Karpas-422 (cell line): ENCODE measurements at regions not wholly inside any gene's neighbourhood (a gene's known extent, or its start where the extent isn't known, plus 50 kb on each side); places are given as distances from the start of the nearest gene placed in this dataset.

Source experiments
- DNase-seq: peaks from one replicate; pipeline ENCODE4 v3.0.0-alpha.2; 2015
- H2AFZ ChIP-seq: fragments of 200-600 bp; sonication (generic); 2 replicates; pipeline ENCODE4 v1.6.1; 2014; ENCODE audit warnings: antibody characterized with exemption, low read length, mixed read lengths
- H3K27ac ChIP-seq: fragments of 200-600 bp; sonication (generic); 2 replicates; pipeline ENCODE4 v1.5.1; 2014; ENCODE audit warnings: mild to moderate bottlenecking, low read length, moderate library complexity
- H3K27me3 ChIP-seq: fragments of 200-600 bp; sonication (generic); 2 replicates; pipeline ENCODE4 v1.6.1; 2014; ENCODE audit warnings: low read length, mixed read lengths
- H3K36me3 ChIP-seq: fragments of 200-600 bp; sonication (generic); 2 replicates; pipeline ENCODE4 v1.6.1; 2014; ENCODE audit warnings: low read length, mixed read lengths; ENCODE audit not compliant: insufficient read depth
- H3K4me1 ChIP-seq: fragments of 200-600 bp; sonication (generic); 2 replicates; pipeline ENCODE4 v1.6.1; 2014; ENCODE audit warnings: mild to moderate bottlenecking, low read length, mixed read lengths
- H3K4me2 ChIP-seq: fragments of 200-600 bp; sonication (generic); 2 replicates; pipeline ENCODE4 v1.6.1; 2014; ENCODE audit warnings: low read length, low read depth, mild to moderate bottlenecking; ENCODE audit not compliant: poor library complexity, severe bottlenecking
- H3K4me3 ChIP-seq: fragments of 200-600 bp; sonication (generic); 2 replicates; pipeline ENCODE4 v1.5.1; 2014; ENCODE audit warnings: mild to moderate bottlenecking, antibody characterized with exemption, low read length, mixed read lengths
- H3K79me2 ChIP-seq: fragments of 200-600 bp; sonication (generic); 2 replicates; pipeline ENCODE4 v1.6.1; 2014; ENCODE audit warnings: mild to moderate bottlenecking, low read length, mixed read lengths
- H3K9ac ChIP-seq: fragments of 200-600 bp; sonication (generic); 2 replicates; pipeline ENCODE4 v1.6.0; 2014; ENCODE audit warnings: low read length
- H3K9me2 ChIP-seq: fragments of 200-600 bp; sonication (generic), shearing (Covaris generic); replicated peaks from 2 replicates; pipeline ENCODE4 v1.6.0; 2014; ENCODE audit warnings: mild to moderate bottlenecking, low read length, moderate library complexity; ENCODE audit not compliant: insufficient read depth
- H3K9me3 ChIP-seq: fragments of 300-700, 200-600 bp; sonication (generic); 2 replicates; pipeline ENCODE4 v1.6.1; 2014; ENCODE audit warnings: low read length, mixed read lengths
- H4K20me1 ChIP-seq: fragments of 200-600 bp; sonication (generic); 2 replicates; pipeline ENCODE4 v1.6.1; 2014; ENCODE audit warnings: mild to moderate bottlenecking, antibody characterized with exemption, low read length, low read depth; ENCODE audit not compliant: insufficient read depth

GRCh38 chr12:97910559-97910958 lies 448.0 kb downstream of the RMST start:
- Histone ChIP-seq H3K36me3 (no peaks in the 10 kb centered on the region), H3K9me2 (no peaks in the 10 kb centered on the region), H3K4me1 (no peaks in the 10 kb centered on the region), H3K4me3 (no peak overlapping the region), H3K79me2 (no peaks in the 10 kb centered on the region), H3K27me3 (no peaks in the 10 kb centered on the region), H4K20me1 (no peaks in the 10 kb centered on the region), H3K27ac (no peak overlapping the region), H3K9me3 (no peaks in the 10 kb centered on the region), H3K4me2 (no peak overlapping the region), H2AFZ (no peak overlapping the region), H3K9ac (no peak overlapping the region)
- no peak for DNase-seq

GRCh38 chr12:97912943-97913342 lies 450.3 kb downstream of the RMST start:
- no peak for DNase-seq
- no peak overlapping the region for H3K4me2 ChIP-seq
- no peaks in the 10 kb centered on the region for H3K27me3 ChIP-seq
- no peaks in the 10 kb centered on the region for H3K9me3 ChIP-seq
- H3K79me2 ChIP-seq, result no peaks in the 10 kb centered on the region
- no peaks in the 10 kb centered on the region for H4K20me1 ChIP-seq
- no peak overlapping the region for H2AFZ ChIP-seq
- no peak overlapping the region for H3K4me3 ChIP-seq
- H3K4me1 ChIP-seq, result no peaks in the 10 kb centered on the region
- no peak overlapping the region for H3K27ac ChIP-seq
- no peak overlapping the region for H3K9ac ChIP-seq
- no peaks in the 10 kb centered on the region for H3K36me3 ChIP-seq
- H3K9me2 ChIP-seq, result no peaks in the 10 kb centered on the region

DNA sequence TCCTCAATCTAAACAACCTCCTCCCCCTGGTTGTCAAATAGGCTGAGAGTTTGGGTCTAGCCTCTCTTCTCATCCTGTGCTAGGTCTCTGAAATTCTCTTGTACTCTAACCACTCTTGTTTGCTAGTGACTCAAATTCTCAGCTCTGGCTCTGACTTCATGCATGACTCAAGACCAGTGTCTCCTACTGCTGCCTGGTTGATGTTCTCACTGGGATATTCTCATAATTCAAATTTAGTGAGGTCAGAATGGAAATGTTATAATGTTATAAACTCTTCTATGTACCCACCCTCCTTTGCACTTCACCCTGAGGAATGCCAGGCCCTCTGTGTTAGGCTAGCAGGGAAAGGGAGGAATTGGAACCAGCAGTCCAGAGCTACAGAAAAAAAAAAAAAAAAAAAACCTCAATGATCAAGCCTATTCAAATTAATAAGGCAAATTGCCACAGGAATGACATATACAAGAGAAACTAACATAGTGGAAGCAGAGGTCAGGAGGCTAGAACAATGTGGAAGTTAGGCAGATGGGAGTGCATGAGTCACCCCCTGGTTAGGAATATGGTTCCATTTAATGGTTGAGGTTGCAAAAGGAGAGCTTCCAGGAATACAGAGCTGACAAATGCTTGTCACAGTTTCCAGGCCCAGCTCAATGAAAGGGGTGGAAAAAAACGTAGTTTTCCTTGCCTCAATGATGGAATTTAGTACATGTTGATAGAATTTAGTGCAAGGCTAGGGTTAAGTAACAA lies 459.5 kb downstream of the RMST start:
- H3K36me3 ChIP-seq, result no peaks in the 10 kb centered on the region
- H4K20me1 ChIP-seq, result no peaks in the 10 kb centered on the region
- H2AFZ ChIP-seq, result no peak overlapping the region

DNA sequence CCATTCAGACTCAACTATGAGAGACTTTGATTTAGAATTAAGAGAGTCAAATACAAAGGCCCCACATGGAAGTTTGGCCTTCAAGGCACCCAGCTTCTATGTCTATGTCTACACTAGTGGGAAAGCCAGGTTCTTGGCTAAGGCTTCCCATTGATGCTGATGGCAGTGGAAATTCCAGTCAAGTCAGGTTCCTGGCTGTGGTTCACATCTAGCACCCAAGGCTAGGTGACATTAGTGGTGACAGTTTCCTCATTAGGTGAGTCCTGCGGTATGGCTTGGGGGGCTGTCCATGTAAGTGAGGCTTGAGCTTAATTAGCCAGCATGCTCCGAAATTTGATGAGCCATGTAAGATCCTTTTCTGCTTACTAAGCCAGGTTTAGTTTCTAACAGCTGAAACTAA lies 460.9 kb downstream of the RMST start:
- Histone ChIP-seq H3K4me3 (no peak overlapping the region), H3K9me2 (no peaks in the 10 kb centered on the region), H3K9me3 (no peaks in the 10 kb centered on the region), H3K79me2 (no peaks in the 10 kb centered on the region), H3K27me3 (no peaks in the 10 kb centered on the region), H2AFZ (no peak overlapping the region), H3K27ac (no peak overlapping the region), H4K20me1 (no peaks in the 10 kb centered on the region), H3K36me3 (no peaks in the 10 kb centered on the region), H3K4me2 (no peak overlapping the region), H3K4me1 (no peaks in the 10 kb centered on the region), H3K9ac (no peak overlapping the region)
- DNase-seq, result no peak

More for the DNA sequence above, 459.5 kb downstream of the RMST start:
- Histone ChIP-seq H3K9me2 (no peaks in the 10 kb centered on the region), H3K9ac (no peak overlapping the region), H3K27me3 (no peaks in the 10 kb centered on the region), H3K79me2 (no peaks in the 10 kb centered on the region), H3K4me1 (no peaks in the 10 kb centered on the region), H3K27ac (no peak overlapping the region), H3K9me3 (no peaks in the 10 kb centered on the region), H3K4me2 (no peak overlapping the region), H3K4me3 (no peak overlapping the region)
- DNase-seq, result no peak

- Histone ChIP-seq H3K4me3 (no peak overlapping the region), H3K4me2 (no peak overlapping the region), H4K20me1 (no peaks in the 10 kb centered on the region), H3K9me2 (no peaks in the 10 kb centered on the region), H3K79me2 (no peaks in the 10 kb centered on the region), H3K36me3 (no peaks in the 10 kb centered on the region), H3K4me1 (no peaks in the 10 kb centered on the region), H3K9ac (no peak overlapping the region), H2AFZ (no peak overlapping the region), H3K27me3 (no peaks in the 10 kb centered on the region), H3K27ac (no peak overlapping the region), H3K9me3 (no peaks in the 10 kb centered on the region)
- DNase-seq, result no peak
These were observed 461.5 kb downstream of the RMST start for GRCh38 chr12:97924122-97924521.

GRCh38 chr12:97927977-97928376 lies 465.4 kb downstream of the RMST start:
- Histone ChIP-seq H4K20me1 (no peaks in the 10 kb centered on the region), H3K27me3 (no peaks in the 10 kb centered on the region), H3K4me2 (no peak overlapping the region), H3K79me2 (no peaks in the 10 kb centered on the region), H3K4me1 (no peaks in the 10 kb centered on the region), H3K27ac (no peak overlapping the region), H3K4me3 (no peak overlapping the region), H3K36me3 (no peaks in the 10 kb centered on the region), H3K9ac (no peak overlapping the region), H3K9me2 (no peaks in the 10 kb centered on the region), H3K9me3 (no peaks in the 10 kb centered on the region), H2AFZ (no peak overlapping the region)
- DNase-seq, result no peak

DNA sequence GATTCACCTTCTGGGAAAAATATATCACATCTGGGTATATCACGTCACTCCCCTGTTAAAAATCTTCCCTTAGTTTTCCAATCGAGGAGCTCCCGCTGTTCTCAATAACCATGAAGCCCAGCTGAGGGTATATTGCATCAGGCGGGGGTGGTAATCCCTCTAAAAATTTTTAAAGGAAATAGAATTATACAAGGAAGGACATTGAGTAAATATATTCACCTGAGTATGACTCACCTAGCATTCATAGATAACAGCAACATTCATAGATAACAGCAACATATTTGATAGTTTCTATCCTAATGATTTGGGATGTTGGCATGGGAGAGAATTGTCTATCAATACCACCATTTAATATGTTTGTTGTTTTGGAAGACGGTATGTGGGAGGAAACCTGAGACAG lies 473.6 kb downstream of the RMST start:
- Histone ChIP-seq H3K9ac (no peak overlapping the region), H3K79me2 (no peaks in the 10 kb centered on the region), H3K36me3 (no peaks in the 10 kb centered on the region), H4K20me1 (no peaks in the 10 kb centered on the region), H3K27me3 (no peaks in the 10 kb centered on the region), H3K9me2 (no peaks in the 10 kb centered on the region), H2AFZ (no peak overlapping the region), H3K4me2 (no peak overlapping the region), H3K9me3 (no peaks in the 10 kb centered on the region), H3K4me3 (no peak overlapping the region), H3K4me1 (no peaks in the 10 kb centered on the region), H3K27ac (no peak overlapping the region)
- DNase-seq, result no peak

DNA sequence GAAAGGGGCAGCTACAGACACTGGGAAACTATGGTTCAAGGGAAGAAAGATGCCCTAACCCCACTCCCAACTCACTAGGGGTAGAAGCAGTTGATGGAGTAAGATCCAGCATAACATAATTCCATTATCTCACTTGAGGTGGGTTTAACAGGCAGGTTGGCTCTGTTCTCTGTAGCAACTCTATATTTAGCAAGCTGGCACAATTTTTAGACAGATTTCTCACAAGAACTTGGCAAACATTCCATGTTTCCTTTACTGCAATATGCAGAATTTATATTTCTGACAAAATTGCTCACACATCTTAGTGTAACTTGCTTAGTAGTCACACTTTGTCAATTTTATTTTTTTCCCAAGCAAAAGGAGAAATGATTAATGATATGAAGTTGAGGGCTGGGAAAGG lies 475.4 kb downstream of the RMST start:
- no peaks in the 10 kb centered on the region for H3K36me3 ChIP-seq
- H3K9me2 ChIP-seq, result no peaks in the 10 kb centered on the region
- H3K79me2 ChIP-seq, result no peaks in the 10 kb centered on the region
- H3K27me3 ChIP-seq, result no peaks in the 10 kb centered on the region
- no peak overlapping the region for H3K4me2 ChIP-seq
- DNase-seq, result no peak
- no peak overlapping the region for H2AFZ ChIP-seq
- no peak overlapping the region for H3K27ac ChIP-seq
- no peaks in the 10 kb centered on the region for H4K20me1 ChIP-seq
- H3K9ac ChIP-seq, result no peak overlapping the region
- no peaks in the 10 kb centered on the region for H3K9me3 ChIP-seq
- no peak overlapping the region for H3K4me3 ChIP-seq
- no peaks in the 10 kb centered on the region for H3K4me1 ChIP-seq
